ENCODE measurements at regions not wholly inside any gene's neighbourhood (a gene's known extent, or its start where the extent isn't known, plus 50 kb on each side); places are given as distances from the start of the nearest gene placed in this dataset.

GRCh38 chr7:12016439-12016838 lies 184.4 kb upstream of the THSD7A start:
- TF ChIP-seq NCOA1 (CRISPR knock-in tag; IDR thresholded peaks at IDR 0.05), result no peak
- no peak for TF ChIP-seq ZNF776 (CRISPR knock-in tag; IDR thresholded peaks at IDR 0.05)
- TF ChIP-seq RXRA (CRISPR knock-in tag; IDR thresholded peaks at IDR 0.05), result no peak
- no peak for TF ChIP-seq ZNF644 (CRISPR knock-in tag; IDR thresholded peaks at IDR 0.05; ENCODE audit: low read depth)

All from HepG2 (cell line).